ENCODE measurements at regions not wholly inside any gene's neighbourhood (a gene's known extent, or its start where the extent isn't known, plus 50 kb on each side); places are given as distances from the start of the nearest gene placed in this dataset.
A peak's percentile ranks its signal among the peaks of the same experiment; 100 is the strongest.

DNA sequence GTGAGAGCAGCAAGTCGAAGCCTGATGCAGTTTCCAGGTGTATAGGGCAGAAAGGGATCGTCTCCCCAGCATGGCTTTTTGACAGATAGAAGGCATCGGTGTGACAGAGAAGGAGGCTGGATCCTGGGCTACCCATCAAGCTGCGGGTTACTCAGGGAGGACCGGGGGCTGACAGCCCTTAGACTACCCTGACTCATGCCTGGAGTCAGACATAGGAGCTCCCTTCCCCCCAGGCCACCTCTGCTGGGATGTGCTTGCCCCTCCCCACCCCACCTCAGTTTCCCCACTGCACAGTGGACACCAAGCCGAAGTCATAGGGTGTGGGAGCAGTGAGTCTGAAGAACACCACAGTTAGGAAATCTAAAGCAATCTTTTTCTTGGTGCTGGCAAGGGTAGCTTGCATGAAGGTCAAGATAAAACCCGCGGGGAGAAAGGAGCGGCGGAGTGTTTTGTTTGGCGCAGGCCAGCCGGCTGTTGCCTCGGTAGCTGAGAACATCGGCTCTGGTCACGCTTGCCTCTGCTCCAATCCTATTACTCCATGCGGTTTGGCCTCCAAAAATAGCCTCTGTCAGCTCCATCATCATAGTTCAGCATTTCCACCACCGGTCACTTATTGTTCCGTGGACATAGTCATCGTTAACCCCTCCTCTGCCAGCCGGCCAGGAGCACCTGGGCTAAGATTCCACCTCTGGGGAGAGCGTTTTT is 169.2 kb upstream of the GLI2 start:
- no peak for ATAC-seq (replicated peaks in 6 of 8)
- H3K4me3 ChIP-seq: no peak overlapping the region
- H3K4me1 ChIP-seq (replicated peaks in 1 of 2): peaks cover 39 to 53% of the 10 kb centered on the region in 2 donors
- in situ Hi-C loops (cut with MboI; ENCODE audit: low pct_unique_long_range_greater_than_20kb in 2 of 9, low sequenced_read_pairs in 9 of 9, unreplicated experiment in 9 of 9): loop anchor here in 1 of 9 experiments (25.0 kb wide), 1 partner anchor 96 kb away; no protein-coding TSS in a partner anchor
- H3K27ac ChIP-seq: no peak overlapping the region
- WGBS, 10 experiments: 40 to 100% (median 60%) methylated on average over 1 to 12 of the region's 21 CpGs; no CpG with 5 or more reads in 4 of the 10 experiments

DNA sequence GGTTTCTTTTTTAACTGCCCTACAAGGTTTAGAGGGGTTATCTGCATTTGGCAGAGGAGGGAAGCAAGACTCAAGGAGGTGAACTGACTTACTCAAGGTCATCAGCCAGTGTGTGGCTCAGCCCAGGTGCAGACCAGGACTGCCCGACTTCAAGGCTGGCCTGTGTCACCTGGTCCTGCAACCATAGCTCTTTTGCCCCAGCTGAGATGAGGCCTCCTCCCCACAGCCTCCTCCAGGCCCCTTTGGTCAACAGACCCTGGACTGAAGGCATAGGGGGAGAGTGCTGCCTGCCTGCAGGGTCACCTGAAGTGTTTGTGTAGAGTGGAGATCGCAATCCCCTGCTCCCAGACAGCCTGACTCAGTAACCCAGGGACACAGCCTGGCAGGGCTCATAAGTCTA is 168.5 kb upstream of the GLI2 start:
- no peak for ATAC-seq (replicated peaks in 6 of 8)
- in situ Hi-C loops (cut with MboI; ENCODE audit: low pct_unique_long_range_greater_than_20kb in 2 of 9, low sequenced_read_pairs in 9 of 9, unreplicated experiment in 9 of 9): loop anchor here in 1 of 9 experiments (25.0 kb wide), 1 partner anchor 95 kb away; no protein-coding TSS in a partner anchor
- Histone ChIP-seq H3K4me1 (replicated peaks in 1 of 2) (peaks cover 35 to 49% of the 10 kb centered on the region in 2 donors), H3K27ac (no peak overlapping the region), H3K4me3 (no peak overlapping the region)
- 71 to 82% methylated on average over 1 to 2 of the region's 2 CpGs; no CpG with 5 or more reads in 8 of the 10 experiments for WGBS, 10 experiments

DNA sequence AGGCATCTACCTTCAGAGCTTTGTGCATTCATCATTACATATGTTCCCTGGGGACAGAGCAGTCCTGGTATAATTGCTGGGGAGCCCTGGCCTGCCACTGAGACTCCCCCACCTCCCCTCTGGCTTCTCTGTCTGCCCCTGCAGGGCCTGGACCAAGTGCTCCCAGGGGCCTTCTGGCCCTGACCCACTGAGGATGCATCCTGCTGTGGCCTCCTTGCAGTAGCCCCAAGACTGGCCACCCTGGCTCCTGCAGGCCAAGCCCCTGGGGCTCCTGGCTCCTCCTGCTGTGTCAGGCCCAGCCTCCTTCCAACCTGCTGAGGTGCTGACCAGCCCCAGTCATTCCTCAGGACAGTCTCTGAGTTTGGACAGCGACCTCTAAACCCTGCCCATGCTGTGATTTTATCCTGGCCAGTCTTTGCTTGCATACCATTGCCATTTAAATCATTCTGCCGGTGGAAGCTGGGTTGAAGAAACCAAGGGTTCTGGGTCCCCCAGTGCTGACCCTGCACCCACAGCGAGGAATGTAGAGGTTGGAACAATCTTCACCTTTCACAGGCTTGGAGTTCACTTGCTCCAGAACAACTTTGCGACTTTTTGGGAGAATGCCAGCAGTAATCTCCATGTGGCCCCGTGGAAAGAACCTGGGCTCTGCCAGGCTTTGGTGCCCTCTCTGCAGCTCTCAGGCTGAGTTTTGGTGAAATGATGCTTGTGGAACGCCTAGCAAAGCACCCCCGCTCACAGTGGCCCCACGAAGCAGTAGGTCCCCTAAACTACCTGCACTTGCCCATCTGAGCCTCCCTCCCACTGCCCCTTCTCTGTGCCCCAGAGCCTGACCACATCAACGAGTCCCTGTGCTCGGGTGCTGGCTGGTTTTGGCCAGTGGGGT is 167.3 kb upstream of the GLI2 start:
- no peak overlapping the region for H3K27ac ChIP-seq
- 69 to 86% (median 81%) methylated on average over 1 to 6 of the region's 10 CpGs; no CpG with 5 or more reads in 5 of the 10 experiments for WGBS, 10 experiments
- no peak for ATAC-seq (replicated peaks in 6 of 8)
- no peak overlapping the region for H3K4me3 ChIP-seq
- H3K4me1 ChIP-seq (replicated peaks in 1 of 2): peaks cover 35 to 49% of the 10 kb centered on the region in 2 donors
- in situ Hi-C loops (cut with MboI; ENCODE audit: low pct_unique_long_range_greater_than_20kb in 2 of 9, low sequenced_read_pairs in 9 of 9, unreplicated experiment in 9 of 9): loop anchor here in 1 of 9 experiments (25.0 kb wide), 1 partner anchor 94 kb away; no protein-coding TSS in a partner anchor

DNA sequence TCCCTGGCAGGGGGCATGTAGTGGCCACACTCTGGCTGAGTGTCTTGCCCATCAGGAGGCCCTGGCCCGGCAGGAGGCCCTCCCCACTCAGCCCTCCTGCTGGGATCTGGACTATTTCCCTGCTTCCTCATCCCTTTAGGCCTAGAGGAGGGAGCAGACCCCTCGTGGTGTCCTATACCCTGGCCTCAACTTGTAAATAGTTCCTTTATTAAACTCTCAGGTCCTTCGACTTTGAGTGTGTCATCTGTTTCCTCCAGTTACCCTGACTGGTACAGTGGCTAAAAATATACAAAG is 166.7 kb upstream of the GLI2 start:
- H3K27ac ChIP-seq: no peak overlapping the region
- no peak for ATAC-seq (replicated peaks in 6 of 8)
- H3K4me3 ChIP-seq: no peak overlapping the region
- peaks cover 32 to 46% of the 10 kb centered on the region in 2 donors for H3K4me1 ChIP-seq (replicated peaks in 1 of 2)
- in situ Hi-C loops (cut with MboI; ENCODE audit: low pct_unique_long_range_greater_than_20kb in 2 of 9, low sequenced_read_pairs in 9 of 9, unreplicated experiment in 9 of 9): loop anchor here in 1 of 9 experiments (25.0 kb wide), 1 partner anchor 93 kb away; no protein-coding TSS in a partner anchor
- WGBS, 10 experiments: 10 to 83% (median 60%) methylated on average over 1 to 2 of the region's 3 CpGs; no CpG with 5 or more reads in 3 of the 10 experiments

DNA sequence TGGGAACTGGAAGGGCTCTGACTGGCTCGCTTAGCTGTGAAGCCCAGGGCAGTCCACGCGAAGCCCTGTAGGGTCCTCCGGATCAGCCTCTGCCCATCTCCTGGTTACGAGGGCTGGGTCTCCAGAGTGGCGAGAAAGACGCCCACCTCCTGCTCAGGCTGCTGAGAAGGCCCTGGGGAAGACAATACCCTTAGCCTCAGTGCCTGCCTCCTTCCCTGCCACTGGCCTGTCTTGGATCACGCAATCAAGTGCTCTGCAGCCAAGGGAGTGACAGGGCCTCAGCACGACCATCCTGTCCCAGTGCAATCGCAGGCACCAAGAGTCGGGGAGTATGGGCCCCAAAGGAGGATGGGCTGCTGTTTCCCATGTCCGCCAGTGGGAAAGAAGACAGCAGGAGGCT is 165.7 kb upstream of the GLI2 start:
- Histone ChIP-seq H3K27ac (no peak overlapping the region), H3K4me3 (no peak overlapping the region), H3K4me1 (replicated peaks in 1 of 2) (peaks cover 21 to 35% of the 10 kb centered on the region in 2 donors)
- in situ Hi-C loops (cut with MboI; ENCODE audit: low pct_unique_long_range_greater_than_20kb in 2 of 9, low sequenced_read_pairs in 9 of 9, unreplicated experiment in 9 of 9): loop anchor here in 1 of 9 experiments (25.0 kb wide), 1 partner anchor 92 kb away; no protein-coding TSS in a partner anchor
- WGBS, 10 experiments: 50 to 100% (median 89%) methylated on average over 1 to 5 of the region's 12 CpGs; no CpG with 5 or more reads in 4 of the 10 experiments
- ATAC-seq (replicated peaks in 6 of 8): peak in 3 of 8 experiments; percentile 24 to 38 (median 30)

DNA sequence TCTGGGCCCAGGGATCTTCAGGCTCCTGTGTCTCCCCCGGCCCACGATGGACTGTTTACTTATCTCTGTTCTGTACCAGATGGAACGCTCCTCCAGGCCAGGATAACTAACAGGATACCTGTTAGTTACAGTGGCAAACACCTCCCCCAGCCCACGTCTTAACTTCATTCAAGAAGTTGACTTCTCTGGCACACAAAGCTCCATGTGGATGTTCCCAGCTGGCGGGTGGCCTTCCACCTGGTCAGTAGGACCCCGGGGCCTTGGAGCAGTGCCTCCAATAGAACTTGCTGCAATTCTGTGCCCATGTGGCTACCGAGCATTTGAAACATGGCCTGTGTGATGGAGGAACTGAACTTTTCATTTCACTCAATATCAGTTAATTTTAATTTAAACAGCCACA is 165.1 kb upstream of the GLI2 start:
- Histone ChIP-seq H3K27ac (no peak overlapping the region), H3K4me1 (replicated peaks in 1 of 2) (peaks cover 16 to 30% of the 10 kb centered on the region in 2 donors), H3K4me3 (no peak overlapping the region)
- in situ Hi-C loops (cut with MboI; ENCODE audit: low pct_unique_long_range_greater_than_20kb in 2 of 9, low sequenced_read_pairs in 9 of 9, unreplicated experiment in 9 of 9): loop anchor here in 1 of 9 experiments (25.0 kb wide), 1 partner anchor 92 kb away; no protein-coding TSS in a partner anchor
- ATAC-seq (replicated peaks in 6 of 8): no peak
- 37 to 100% (median 82%) methylated on average over 1 to 5 of the region's 7 CpGs; no CpG with 5 or more reads in 4 of the 10 experiments for WGBS, 10 experiments

DNA sequence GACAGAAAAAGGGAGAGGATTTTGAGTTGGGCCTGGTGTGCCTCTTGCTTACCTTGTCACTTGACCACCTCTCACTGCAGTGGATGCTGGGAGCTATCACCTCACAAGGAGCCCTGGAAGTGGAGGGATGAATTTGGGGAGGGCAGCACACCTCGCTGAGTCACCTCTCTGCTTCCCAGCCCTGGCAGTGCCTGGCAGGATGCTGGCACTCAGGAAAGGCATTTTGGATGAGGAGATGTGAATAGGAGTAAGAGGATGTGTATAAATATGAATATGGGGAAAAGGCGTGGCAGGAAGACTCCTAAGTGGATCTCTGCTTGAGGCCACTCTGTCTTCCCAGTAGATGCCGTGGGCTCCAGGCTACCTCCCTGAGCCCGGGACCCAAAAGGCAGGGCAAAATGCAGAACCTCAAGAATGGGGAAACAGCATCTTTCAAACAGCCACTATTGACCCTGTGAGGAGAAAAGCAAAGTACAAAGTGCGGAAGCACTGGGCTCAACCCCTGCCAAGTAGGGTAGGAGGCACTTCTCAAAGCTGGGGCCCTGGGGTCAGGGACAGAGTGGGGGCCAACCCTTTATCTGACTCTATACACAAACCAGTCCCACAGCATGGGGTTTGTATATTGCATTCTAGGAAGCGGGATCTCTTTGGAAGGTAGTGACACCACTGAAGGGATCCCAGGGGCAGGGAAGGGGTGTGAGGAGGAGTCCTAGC is 164.5 kb upstream of the GLI2 start:
- WGBS, 10 experiments: 14 to 100% (median 70%) methylated on average over 1 to 6 of the region's 6 CpGs; no CpG with 5 or more reads in 4 of the 10 experiments
- Histone ChIP-seq H3K4me1 (replicated peaks in 1 of 2) (peaks cover 10 to 24% of the 10 kb centered on the region in 2 donors), H3K4me3 (no peak overlapping the region), H3K27ac (no peak overlapping the region)
- in situ Hi-C loops (cut with MboI; ENCODE audit: low pct_unique_long_range_greater_than_20kb in 2 of 9, low sequenced_read_pairs in 9 of 9, unreplicated experiment in 9 of 9): loop anchor here in 1 of 9 experiments (25.0 kb wide), 1 partner anchor 91 kb away; no protein-coding TSS in a partner anchor
- no peak for ATAC-seq (replicated peaks in 6 of 8)

DNA sequence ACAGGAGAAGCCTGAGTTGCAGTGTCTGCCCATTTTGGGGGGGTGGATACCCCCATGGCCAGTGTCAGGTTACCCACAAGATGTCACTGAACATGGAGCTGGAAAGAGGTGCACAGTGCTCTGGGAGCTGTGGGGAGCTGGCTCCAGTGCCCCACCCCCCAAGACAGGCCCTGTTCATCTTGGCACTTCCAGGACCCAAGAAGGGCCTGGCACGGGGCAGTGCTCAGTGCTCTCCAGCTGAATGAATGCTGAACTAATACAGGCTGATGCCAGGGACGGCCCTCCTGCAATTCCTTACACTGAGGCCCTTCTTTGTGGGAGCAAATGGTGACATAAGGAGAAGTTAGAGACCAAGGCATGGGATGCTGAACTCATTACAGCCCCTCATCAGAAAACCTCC is 163.4 kb upstream of the GLI2 start:
- in situ Hi-C loops (cut with MboI; ENCODE audit: low pct_unique_long_range_greater_than_20kb in 2 of 9, low sequenced_read_pairs in 9 of 9, unreplicated experiment in 9 of 9): loop anchor here in 1 of 9 experiments (25.0 kb wide), 1 partner anchor 90 kb away; no protein-coding TSS in a partner anchor
- 60% methylated on average over 1 of the region's 2 CpGs; no CpG with 5 or more reads in 9 of the 10 experiments for WGBS, 10 experiments
- H3K4me1 ChIP-seq (replicated peaks in 1 of 2): peaks cover 10 to 16% of the 10 kb centered on the region in 2 donors
- no peak overlapping the region for H3K4me3 ChIP-seq
- H3K27ac ChIP-seq: no peak overlapping the region
- no peak for ATAC-seq (replicated peaks in 6 of 8)

DNA sequence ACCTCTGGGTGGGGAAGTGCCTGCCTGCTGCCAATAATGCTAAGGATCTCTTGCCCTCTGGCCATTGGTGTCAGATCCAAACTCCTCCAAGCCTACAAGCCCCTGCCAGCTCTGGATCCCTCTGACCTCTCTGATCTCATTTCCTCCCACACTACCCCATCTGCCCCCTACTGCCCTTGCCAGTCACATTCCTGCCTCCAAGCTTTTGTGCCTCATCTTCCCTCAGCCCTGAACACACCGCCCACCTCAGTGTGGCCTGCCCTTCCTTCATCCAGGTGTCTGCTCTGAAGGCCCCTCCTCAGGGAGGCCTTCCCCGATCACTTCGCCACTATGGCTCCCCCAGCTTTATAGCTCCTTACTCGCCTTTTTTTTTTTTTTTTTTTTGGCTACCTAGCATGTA is 161.0 kb upstream of the GLI2 start:
- WGBS, 10 experiments: 17 to 94% (median 54%) methylated on average over 1 to 4 of the region's 4 CpGs; no CpG with 5 or more reads in 3 of the 10 experiments
- Histone ChIP-seq H3K27ac (no peak overlapping the region), H3K4me1 (replicated peaks in 1 of 2) (peaks cover 9 to 11% of the 10 kb centered on the region in 2 donors), H3K4me3 (no peak overlapping the region)
- ATAC-seq (replicated peaks in 6 of 8): no peak
- in situ Hi-C loops (cut with MboI; ENCODE audit: low pct_unique_long_range_greater_than_20kb in 2 of 9, low sequenced_read_pairs in 9 of 9, unreplicated experiment in 9 of 9): loop anchor here in 1 of 9 experiments (25.0 kb wide), 1 partner anchor 88 kb away; no protein-coding TSS in a partner anchor

DNA sequence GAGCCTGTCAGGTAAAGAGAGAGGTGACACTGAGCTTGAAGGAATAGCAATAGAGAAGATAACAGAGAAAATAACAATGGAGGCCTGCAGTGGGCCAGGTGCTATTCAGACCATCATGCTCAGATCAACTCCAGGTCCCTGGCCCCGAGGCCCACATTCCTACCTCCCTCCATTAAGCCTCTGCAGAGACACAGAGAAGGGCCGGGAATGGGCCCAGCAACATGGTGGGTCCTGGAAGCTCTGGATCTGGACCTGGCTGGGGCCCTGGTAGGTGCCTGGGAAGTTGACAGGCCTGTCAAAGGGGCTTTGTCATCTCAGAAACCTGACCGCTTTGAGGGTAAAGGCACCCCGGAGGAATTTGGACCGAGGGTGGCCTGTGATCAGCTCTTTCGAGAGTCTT is 159.7 kb upstream of the GLI2 start:
- WGBS, 10 experiments: 72 to 100% (median 83%) methylated on average over 1 to 5 of the region's 6 CpGs; no CpG with 5 or more reads in 2 of the 10 experiments

DNA sequence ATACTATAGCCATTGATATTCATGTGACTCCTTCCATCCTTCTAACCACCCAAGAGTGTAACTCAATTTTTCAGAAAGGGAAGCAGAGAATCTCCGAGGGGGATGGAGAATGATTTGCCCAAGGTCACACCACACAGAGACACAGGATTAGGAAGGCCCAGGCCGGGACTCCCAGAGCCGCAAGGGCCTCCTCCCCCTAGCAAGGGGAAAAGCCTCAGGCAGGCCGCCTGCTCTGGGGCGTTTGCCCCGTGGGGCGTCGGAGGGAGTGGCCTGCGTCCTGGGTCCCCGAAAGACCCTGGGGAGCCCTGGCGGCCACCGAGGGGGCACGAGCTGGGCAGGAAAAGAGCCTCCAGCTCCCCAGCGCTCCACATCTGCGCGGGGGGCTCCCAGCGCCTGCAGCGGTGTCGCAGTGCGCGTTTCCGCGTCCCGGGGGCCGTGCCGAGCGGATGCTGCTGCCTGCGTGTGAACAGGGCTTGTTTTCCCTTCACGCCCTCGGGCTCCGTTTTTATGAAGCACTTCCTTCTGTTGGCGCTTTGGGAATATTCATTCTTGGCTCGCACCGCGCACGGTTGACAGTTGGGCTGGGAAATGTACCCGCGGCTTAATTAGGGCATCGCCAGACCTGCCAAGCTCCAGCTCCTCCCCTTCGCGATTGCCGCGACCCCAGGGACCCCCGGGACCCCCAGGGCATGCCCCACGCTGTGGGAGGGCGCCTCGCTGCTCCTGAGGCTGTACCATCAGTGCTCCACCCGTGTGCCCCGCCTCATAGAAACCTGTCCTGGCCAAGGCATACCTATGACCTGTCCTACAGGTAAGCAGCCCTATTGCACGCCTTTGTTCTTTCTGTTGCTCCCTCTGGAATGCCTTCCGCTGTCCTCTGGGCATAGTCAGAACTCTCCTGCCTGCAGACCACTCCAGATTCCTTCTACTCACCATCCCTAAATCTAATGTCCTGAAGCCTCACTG is 158.9 kb upstream of the GLI2 start:
- in situ Hi-C loops (cut with MboI; ENCODE audit: low pct_unique_long_range_greater_than_20kb in 2 of 9, low sequenced_read_pairs in 9 of 9, unreplicated experiment in 9 of 9): no loop called here

More for the DNA sequence above, 159.7 kb upstream of the GLI2 start:
- no peak for ATAC-seq (replicated peaks in 6 of 8)
- H3K4me3 ChIP-seq: no peak overlapping the region
- H3K4me1 ChIP-seq (replicated peaks in 1 of 2): peaks cover 3 to 11% of the 10 kb centered on the region in 2 donors
- in situ Hi-C loops (cut with MboI; ENCODE audit: low pct_unique_long_range_greater_than_20kb in 2 of 9, low sequenced_read_pairs in 9 of 9, unreplicated experiment in 9 of 9): no loop called here
- H3K27ac ChIP-seq: no peak overlapping the region

More for the DNA sequence above, 158.9 kb upstream of the GLI2 start:
- Histone ChIP-seq H3K4me3 (peak overlapping the region in 2 of 5 donors; percentile 13 to 21), H3K27ac (no peak overlapping the region), H3K4me1 (replicated peaks in 1 of 2) (peaks cover 3 to 11% of the 10 kb centered on the region in 2 donors)
- ATAC-seq (replicated peaks in 6 of 8): peak; percentile 42 to 97 (median 74)
- WGBS, 10 experiments: 0 to 100% (median 0%) methylated on average over 1 to 2 of the region's 51 CpGs; no CpG with 5 or more reads in 5 of the 10 experiments

All from motor neuron (in vitro differentiated cells).